ENCODE measurements at regions not wholly inside any gene's neighbourhood (a gene's known extent, or its start where the extent isn't known, plus 50 kb on each side); places are given as distances from the start of the nearest gene placed in this dataset. TPM values are rescaled to one million over a fixed set of nuclear protein-coding genes. Genes with fewer than 3 reads are reported as not detected.
"Not testable (repeated sequence)": the region's sequence is repeated elsewhere in the genome, so short reads cannot be mapped to it uniquely, and the experiment has no call there.

DNA sequence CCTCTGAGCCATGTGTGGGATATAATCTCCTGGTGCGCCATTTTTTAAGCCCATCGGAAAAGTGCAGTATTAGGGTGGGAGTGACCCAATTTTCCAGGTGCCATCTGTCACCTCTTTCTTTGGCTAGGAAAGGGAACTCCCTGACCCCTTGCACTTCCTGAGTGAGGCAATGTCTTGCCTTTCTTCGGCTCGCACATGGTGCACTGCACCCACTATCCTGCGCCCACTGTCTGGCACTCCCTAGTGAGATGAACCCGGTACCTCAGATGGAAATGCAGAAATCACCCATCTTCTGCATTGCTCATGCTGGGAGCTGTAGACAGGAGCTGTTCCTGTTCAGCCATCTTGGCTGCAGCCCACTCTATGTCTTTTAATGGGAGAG lies 64.7 kb downstream of the OR13A1 start:
- H3K27me3 ChIP-seq (ENCODE audit: control insufficient read depth in 2 of 2, insufficient read depth in 2 of 2, low read length in 2 of 2); ATAC-seq; H3K9me3 Mint-ChIP-seq; H3K36me3 Mint-ChIP-seq; DNase-seq; H3K27ac ChIP-seq (ENCODE audit: low read depth, low read length); H3K9me3 ChIP-seq (ENCODE audit: control insufficient read depth in 2 of 3, low read length in 3 of 3); H3K36me3 ChIP-seq (ENCODE audit: control insufficient read depth in 2 of 3, insufficient read depth in 3 of 3, low read length in 3 of 3); H3K27ac Mint-ChIP-seq; H3K4me1 ChIP-seq (ENCODE audit: control insufficient read depth in 2 of 2, insufficient read depth in 2 of 2, low read length in 2 of 2); H3K4me3 Mint-ChIP-seq; H3K4me3 ChIP-seq (ENCODE audit: low read length): not testable (repeated sequence)
- intact Hi-C loops (cut with micrococcal nuclease), result loop anchor here (1.0 to 10.0 kb wide), 6 partner anchors 214 to 1074 kb away; partner anchors contain the start of gene ZFAND4 (in 2 of the 2)
- ChIA-PET CTCF (interaction anchor here (1.0 to 1.7 kb wide), 3 partner anchors 10 to 37 kb away, joined by 4 to 6 read pairs (median 5); no protein-coding TSS in a partner anchor), POLR2A (interaction anchor here (1.6 kb wide), 1 partner anchor 421 kb away, joined by 3 read pairs; no protein-coding TSS in a partner anchor)
- Mint-ChIP-seq H3K27me3 (peaks cover 0 to 20% (median 4%) of the 10 kb centered on the region in 5 donors), H3K4me1 (peaks cover 0 to 20% (median 6%) of the 10 kb centered on the region in 7 donors)

Small RNA genes in the stretch of these regions (microRNA-seq; reads per million reads assigned to microRNA genes)
- not detected for gene MIR3156-1 (ENCODE audit: borderline microRNAs expressed)

All from naive thymus-derived CD4-positive, alpha-beta T cell (primary cell).